AG04449 (cell line): ENCODE measurements at regions not wholly inside any gene's neighbourhood (a gene's known extent, or its start where the extent isn't known, plus 50 kb on each side); places are given as distances from the start of the nearest gene placed in this dataset.

Experiments used
- CTCF ChIA-PET: fragments of 350-600 bp; formaldehyde crosslinking; extraction: SDS; loops from one replicate; lab custom pipeline; 2021; ENCODE audit warnings: antibody characterized with exemption; lab: Yijun Ruan, JAX
- POLR2A ChIA-PET: fragments of 400-600, 350-600 bp; formaldehyde crosslinking; extraction: SDS; loops from one replicate; lab custom pipeline; 2020; ENCODE audit warnings: antibody characterized with exemption, inconsistent platforms; lab: Yijun Ruan, JAX
- DNase-seq: peaks from one replicate; pipeline ENCODE4 v3.0.0-alpha.2; 2010; ENCODE audit warnings: low read depth, low spot score
- H3K4me3 ChIP-seq: 2 replicates; pipeline ENCODE4 v1.5.1; 2011; ENCODE audit warnings: low read depth, mild to moderate bottlenecking, control low read depth, low read length
- CTCF ChIP-seq: IDR thresholded peaks from one replicate; pipeline ENCODE4 v1.5.1; 2011; ENCODE audit warnings: mild to moderate bottlenecking, moderate library complexity, low read length, control low read depth, inconsistent platforms; ENCODE audit not compliant: insufficient read depth; ENCODE audit errors: missing control alignments

- ChIA-PET POLR2A (no interaction called here), CTCF (interaction anchor here (1.3 kb wide), 1 partner anchor 9 kb away, joined by 3 read pairs; no protein-coding TSS in a partner anchor)
- TF ChIP-seq CTCF = no peak
Measured at GRCh38 chr2:144801325-144801724, 281.4 kb upstream of the ZEB2 start.

GRCh38 chr2:144798989-144799388 is 279.1 kb upstream of the ZEB2 start:
- ChIA-PET CTCF (interaction anchor here (1.1 kb wide), 1 partner anchor 17 kb away, joined by 3 read pairs; no protein-coding TSS in a partner anchor), POLR2A (no interaction called here)
- no peak overlapping the region for H3K4me3 ChIP-seq
- no peak for TF ChIP-seq CTCF
- no peak for DNase-seq

More at GRCh38 chr2:144801325-144801724, 281.4 kb upstream of the ZEB2 start:
- H3K4me3 ChIP-seq = no peak overlapping the region
- DNase-seq = no peak

- CTCF ChIA-PET = interaction anchor here (1.1 kb wide), 1 partner anchor 16 kb away, joined by 3 read pairs; no protein-coding TSS in a partner anchor
Measured at GRCh38 chr2:144798034-144798433, 278.1 kb upstream of the ZEB2 start.

GRCh38 chr2:144796936-144797335 is 277.0 kb upstream of the ZEB2 start:
- H3K4me3 ChIP-seq = no peak overlapping the region
- ChIA-PET POLR2A (interaction anchor here (0.7 kb wide), 1 partner anchor 1293 kb away, joined by 3 read pairs; no protein-coding TSS in a partner anchor), CTCF (no interaction called here)
- TF ChIP-seq CTCF = no peak
- no peak for DNase-seq

More at GRCh38 chr2:144798034-144798433, 278.1 kb upstream of the ZEB2 start:
- no peak for DNase-seq
- POLR2A ChIA-PET = no interaction called here
- TF ChIP-seq CTCF = no peak
- H3K4me3 ChIP-seq = no peak overlapping the region

GRCh38 chr2:144796164-144796563 is 276.2 kb upstream of the ZEB2 start:
- no peak overlapping the region for H3K4me3 ChIP-seq
- ChIA-PET CTCF (no interaction called here), POLR2A (interaction anchor here (0.7 kb wide), 1 partner anchor 1293 kb away, joined by 3 read pairs; no protein-coding TSS in a partner anchor)
- no peak for TF ChIP-seq CTCF
- no peak for DNase-seq

- no peak for TF ChIP-seq CTCF
- DNase-seq = no peak
- CTCF ChIA-PET = no interaction called here
- no peak overlapping the region for H3K4me3 ChIP-seq
- POLR2A ChIA-PET = no interaction called here
Measured at GRCh38 chr2:144785253-144785652, 265.3 kb upstream of the ZEB2 start.
